SK-N-SH (cell line): ENCODE measurements at regions not wholly inside any gene's neighbourhood (a gene's known extent, or its start where the extent isn't known, plus 50 kb on each side); places are given as distances from the start of the nearest gene placed in this dataset.

Experiments used
- CHD2 ChIP-seq: fragments of 150-350 bp; IDR thresholded peaks from 2 replicates; pipeline ENCODE4 v1.6.1; 2018; ENCODE audit warnings: low read length; ENCODE audit not compliant: partially characterized antibody
- ELF1 ChIP-seq: IDR thresholded peaks from 2 replicates; pipeline ENCODE4 v1.4.0; 2012
- EZH2phosphoT487 ChIP-seq: fragments of 200-600 bp; sonication (generic); IDR thresholded peaks from 2 replicates; pipeline ENCODE4 v1.6.1; 2017; ENCODE audit warnings: low read depth, mixed run types, mild to moderate bottlenecking, antibody characterized with exemption, moderate library complexity, borderline replicate concordance
- GATA2 ChIP-seq: sonication (generic); formaldehyde crosslinking; IDR thresholded peaks from 2 replicates; pipeline ENCODE4 v1.5.0; 2020; ENCODE audit warnings: mild to moderate bottlenecking, missing genetic modification reagents
- MEF2A ChIP-seq: IDR thresholded peaks from 2 replicates; pipeline ENCODE4 v1.4.0; 2012; ENCODE audit warnings: low read depth, borderline replicate concordance
- NFIC ChIP-seq: IDR thresholded peaks from 2 replicates; pipeline ENCODE4 v1.4.0; 2012; ENCODE audit warnings: borderline replicate concordance
- NRF1 ChIP-seq: IDR thresholded peaks from 2 replicates; pipeline ENCODE4 v1.6.1; 2012; ENCODE audit warnings: low read depth, mild to moderate bottlenecking, low read length
- POLR2AphosphoS5 ChIP-seq: IDR thresholded peaks from 2 replicates; pipeline ENCODE4 v1.6.1; 2012; ENCODE audit warnings: low read depth, low read length
- RAD21 ChIP-seq: IDR thresholded peaks from 2 replicates; pipeline ENCODE4 v1.6.1; 2012; ENCODE audit warnings: mild to moderate bottlenecking, low read length
- TAF1 ChIP-seq: IDR thresholded peaks from 2 replicates; pipeline ENCODE4 v1.6.1; 2012; ENCODE audit warnings: low read depth, mild to moderate bottlenecking, low read length, moderate library complexity, borderline replicate concordance
- TF ChIP-seq, protein P1 (sequence below): fragments of 200-600 bp; sonication (generic); IDR thresholded peaks from 2 replicates; pipeline ENCODE4 v1.6.1; 2017; ENCODE audit warnings: antibody characterized with exemption, mild to moderate bottlenecking, moderate library complexity
- TF ChIP-seq, protein P2 (sequence below): IDR thresholded peaks from 2 replicates; pipeline ENCODE4 v1.4.0; 2012; ENCODE audit warnings: low read depth
- TF ChIP-seq, protein P3 (sequence below): IDR thresholded peaks from 2 replicates; pipeline ENCODE4 v1.4.0; 2012; ENCODE audit warnings: low read depth, borderline replicate concordance
- TF ChIP-seq, protein P4 (sequence below): fragments of 150-350 bp; IDR thresholded peaks from 2 replicates; pipeline ENCODE4 v1.6.1; 2017; ENCODE audit warnings: antibody characterized with exemption, low read length, low read depth, borderline replicate concordance

DNA sequence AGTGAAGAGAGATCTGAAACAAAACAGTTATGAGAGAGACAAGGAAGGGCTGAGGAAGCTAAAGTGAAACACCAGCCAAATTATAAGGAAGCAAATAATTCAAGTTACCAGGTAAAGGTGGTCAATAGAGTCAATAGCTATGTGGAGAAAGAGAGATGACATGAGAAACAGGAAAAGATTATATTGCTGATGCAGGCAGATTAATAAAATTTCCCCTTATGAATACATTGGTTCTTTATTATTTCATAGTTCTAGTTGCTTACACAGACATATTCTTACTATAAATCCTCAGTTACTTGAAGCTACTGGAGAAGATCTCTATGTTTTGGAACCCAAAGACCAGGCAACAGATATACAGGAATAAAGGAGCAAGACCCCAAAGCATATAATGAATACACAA, 273.7 kb upstream of the CTSO start:
- TF ChIP-seq, protein P1, sequence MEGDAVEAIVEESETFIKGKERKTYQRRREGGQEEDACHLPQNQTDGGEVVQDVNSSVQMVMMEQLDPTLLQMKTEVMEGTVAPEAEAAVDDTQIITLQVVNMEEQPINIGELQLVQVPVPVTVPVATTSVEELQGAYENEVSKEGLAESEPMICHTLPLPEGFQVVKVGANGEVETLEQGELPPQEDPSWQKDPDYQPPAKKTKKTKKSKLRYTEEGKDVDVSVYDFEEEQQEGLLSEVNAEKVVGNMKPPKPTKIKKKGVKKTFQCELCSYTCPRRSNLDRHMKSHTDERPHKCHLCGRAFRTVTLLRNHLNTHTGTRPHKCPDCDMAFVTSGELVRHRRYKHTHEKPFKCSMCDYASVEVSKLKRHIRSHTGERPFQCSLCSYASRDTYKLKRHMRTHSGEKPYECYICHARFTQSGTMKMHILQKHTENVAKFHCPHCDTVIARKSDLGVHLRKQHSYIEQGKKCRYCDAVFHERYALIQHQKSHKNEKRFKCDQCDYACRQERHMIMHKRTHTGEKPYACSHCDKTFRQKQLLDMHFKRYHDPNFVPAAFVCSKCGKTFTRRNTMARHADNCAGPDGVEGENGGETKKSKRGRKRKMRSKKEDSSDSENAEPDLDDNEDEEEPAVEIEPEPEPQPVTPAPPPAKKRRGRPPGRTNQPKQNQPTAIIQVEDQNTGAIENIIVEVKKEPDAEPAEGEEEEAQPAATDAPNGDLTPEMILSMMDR: no peak
- TF ChIP-seq ELF1 (no peak), NFIC (no peak), TAF1 (no peak), RAD21 (no peak), MEF2A (no peak), NRF1 (no peak), CHD2 (no peak), EZH2phosphoT487 (no peak), POLR2AphosphoS5 (no peak), GATA2 (CRISPR knock-in tag) (no peak)
- TF ChIP-seq, protein P2, sequence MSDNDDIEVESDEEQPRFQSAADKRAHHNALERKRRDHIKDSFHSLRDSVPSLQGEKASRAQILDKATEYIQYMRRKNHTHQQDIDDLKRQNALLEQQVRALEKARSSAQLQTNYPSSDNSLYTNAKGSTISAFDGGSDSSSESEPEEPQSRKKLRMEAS: no peak
- TF ChIP-seq, protein P3, sequence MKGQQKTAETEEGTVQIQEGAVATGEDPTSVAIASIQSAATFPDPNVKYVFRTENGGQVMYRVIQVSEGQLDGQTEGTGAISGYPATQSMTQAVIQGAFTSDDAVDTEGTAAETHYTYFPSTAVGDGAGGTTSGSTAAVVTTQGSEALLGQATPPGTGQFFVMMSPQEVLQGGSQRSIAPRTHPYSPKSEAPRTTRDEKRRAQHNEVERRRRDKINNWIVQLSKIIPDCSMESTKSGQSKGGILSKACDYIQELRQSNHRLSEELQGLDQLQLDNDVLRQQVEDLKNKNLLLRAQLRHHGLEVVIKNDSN: no peak
- TF ChIP-seq, protein P4, sequence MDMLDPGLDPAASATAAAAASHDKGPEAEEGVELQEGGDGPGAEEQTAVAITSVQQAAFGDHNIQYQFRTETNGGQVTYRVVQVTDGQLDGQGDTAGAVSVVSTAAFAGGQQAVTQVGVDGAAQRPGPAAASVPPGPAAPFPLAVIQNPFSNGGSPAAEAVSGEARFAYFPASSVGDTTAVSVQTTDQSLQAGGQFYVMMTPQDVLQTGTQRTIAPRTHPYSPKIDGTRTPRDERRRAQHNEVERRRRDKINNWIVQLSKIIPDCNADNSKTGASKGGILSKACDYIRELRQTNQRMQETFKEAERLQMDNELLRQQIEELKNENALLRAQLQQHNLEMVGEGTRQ: no peak
